ENCODE measurements at regions not wholly inside any gene's neighbourhood (a gene's known extent, or its start where the extent isn't known, plus 50 kb on each side); places are given as distances from the start of the nearest gene placed in this dataset.

GRCh38 chr11:27213232-27213660, 149.8 kb downstream of the CCDC34 start:
- DNase-seq: peak; percentile 12

GRCh38 chr11:27212248-27212780, 150.7 kb downstream of the CCDC34 start:
- DNase-seq: no peak

GRCh38 chr11:27211370-27212127, 151.5 kb downstream of the CCDC34 start:
- no peak for DNase-seq

- no peak for DNase-seq
Measured at GRCh38 chr11:27210531-27210930, 152.5 kb downstream of the CCDC34 start.

DNA sequence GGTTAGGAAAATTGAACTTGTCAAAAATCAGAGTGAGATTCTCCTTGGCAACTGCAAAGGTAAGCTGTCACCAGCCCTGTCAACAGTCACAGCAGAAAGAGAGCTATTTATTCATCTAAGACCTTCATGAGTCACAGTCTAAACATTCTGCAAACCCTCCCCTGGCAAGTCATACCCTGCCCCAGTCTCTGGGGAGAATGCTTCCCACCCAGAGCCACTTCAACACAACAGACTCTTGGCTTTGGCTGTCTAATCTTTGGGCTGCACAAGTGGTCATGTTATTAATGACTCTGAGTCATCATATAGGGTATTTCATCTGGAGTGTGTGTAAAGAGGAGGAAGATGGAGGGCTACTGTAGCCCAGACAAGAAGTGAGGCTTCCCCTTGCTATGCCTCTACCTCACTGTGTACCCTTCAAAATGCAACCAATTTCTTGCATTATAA, 153.4 kb downstream of the CCDC34 start:
- peak; percentile 71 for DNase-seq

- no peak for DNase-seq
Measured at GRCh38 chr11:27208846-27209245, 154.2 kb downstream of the CCDC34 start.

DNA sequence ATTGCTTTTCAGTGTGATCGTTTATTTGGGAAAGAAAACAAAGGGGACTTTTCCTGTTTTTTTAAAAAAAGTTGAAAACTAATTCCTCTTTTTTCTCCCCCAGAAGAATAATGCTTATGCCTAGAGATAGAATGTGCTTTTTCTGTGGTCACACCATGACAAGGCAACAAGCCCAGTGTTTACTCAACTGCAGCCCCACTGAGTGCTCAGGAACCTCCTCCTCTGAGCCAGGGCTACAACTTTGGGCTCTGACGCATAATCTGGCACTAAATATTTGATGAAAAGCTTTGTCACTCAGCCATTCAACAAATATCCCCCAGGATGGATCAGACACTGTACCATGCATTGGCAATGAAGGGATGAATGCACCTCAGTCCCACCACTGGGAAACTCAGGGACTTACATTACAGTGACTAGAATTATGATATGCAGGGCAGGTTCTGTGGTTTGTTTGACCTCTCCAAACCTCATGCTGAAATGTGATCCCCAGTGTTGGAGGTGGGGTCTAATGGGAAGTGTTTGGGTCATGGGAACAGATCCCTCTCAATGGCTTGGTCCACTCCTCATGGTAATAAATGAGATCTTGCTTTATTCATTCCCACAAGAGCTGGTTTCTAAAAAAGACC, 155.9 kb downstream of the CCDC34 start:
- DNase-seq: no peak

- no peak for DNase-seq
Measured at GRCh38 chr11:27205779-27206570, 157.0 kb downstream of the CCDC34 start.

- no peak for DNase-seq
Measured at GRCh38 chr11:27205250-27205649, 157.8 kb downstream of the CCDC34 start.

- no peak for DNase-seq
Measured at GRCh38 chr11:27204529-27204928, 158.5 kb downstream of the CCDC34 start.

GRCh38 chr11:27203077-27203647, 159.9 kb downstream of the CCDC34 start:
- DNase-seq: no peak

- peak; percentile 61 for DNase-seq
Measured at GRCh38 chr11:27201454-27202302, 161.1 kb downstream of the BBOX1 start.

DNA sequence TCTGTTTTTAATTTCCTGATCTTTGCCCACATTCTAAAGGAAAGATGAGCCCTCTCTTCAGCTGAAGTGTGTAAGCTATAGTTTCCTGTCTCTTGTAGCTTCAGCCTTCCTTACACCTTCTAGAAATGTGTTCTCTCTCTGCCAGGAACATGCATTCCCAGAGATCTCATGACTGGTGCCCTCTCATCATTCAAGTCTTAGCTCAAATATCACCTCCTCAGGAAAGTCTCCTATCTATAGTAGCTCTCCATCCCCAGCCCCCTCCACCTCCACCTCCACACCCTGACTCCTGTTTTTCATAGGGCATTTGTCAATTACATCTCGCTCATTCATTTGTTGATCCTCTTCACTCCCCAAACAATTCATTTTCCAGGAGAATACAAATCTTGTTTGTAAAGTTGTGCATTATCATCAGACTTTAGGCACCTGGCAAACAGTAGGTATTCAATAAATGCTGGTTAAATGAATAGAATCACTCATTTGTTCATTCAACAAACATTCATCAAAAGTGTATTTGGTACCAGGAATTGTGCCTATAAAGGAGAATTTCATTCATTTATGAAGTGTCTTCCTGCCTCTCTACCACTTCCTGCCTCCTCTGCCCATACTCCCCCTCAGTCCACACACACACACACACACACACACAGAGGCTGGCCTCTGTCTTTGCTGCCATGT, 160.3 kb downstream of the BBOX1 start:
- DNase-seq: no peak

- DNase-seq: no peak
Measured at GRCh38 chr11:27196203-27196897, 155.7 kb downstream of the BBOX1 start.

DNA sequence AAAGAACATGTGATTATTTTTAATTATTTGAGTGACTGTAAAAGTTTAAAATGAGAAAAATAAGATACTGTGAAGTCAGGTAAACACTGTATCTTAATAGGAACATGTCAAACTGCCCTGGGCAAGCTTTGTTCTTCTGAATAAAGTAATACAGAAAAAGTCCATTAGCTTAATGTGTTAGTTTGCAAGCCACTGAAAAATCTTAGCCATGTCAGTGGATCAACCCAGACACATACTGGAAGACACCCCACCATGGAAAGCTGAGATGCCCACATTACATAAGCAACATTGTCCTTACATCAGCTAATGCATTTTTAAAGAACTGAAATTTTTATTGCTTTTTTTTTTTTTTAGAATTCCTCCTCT, 155.2 kb downstream of the BBOX1 start:
- no peak for DNase-seq

DNA sequence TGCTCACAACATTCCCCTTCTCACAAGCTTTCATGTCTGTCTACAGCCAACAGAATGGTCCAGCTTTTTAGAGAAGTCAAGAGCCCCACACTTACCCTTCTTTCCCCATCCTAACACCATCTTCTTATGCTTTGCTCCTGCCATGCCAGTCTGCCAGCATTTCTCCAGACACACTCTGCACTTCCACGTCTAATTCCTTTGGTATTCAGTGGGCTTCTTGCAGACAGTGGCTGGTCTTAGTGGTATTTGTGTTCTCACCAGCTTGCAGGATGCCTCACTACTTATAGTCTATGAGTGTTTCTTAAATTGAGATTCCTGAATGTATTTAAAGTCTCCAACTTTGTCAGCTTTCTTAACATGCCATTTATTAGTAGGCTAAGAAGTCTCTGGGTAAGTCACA, 154.4 kb downstream of the BBOX1 start:
- DNase-seq: no peak

- no peak for DNase-seq
Measured at GRCh38 chr11:27193434-27194225, 153.0 kb downstream of the BBOX1 start.

- DNase-seq: no peak
Measured at GRCh38 chr11:27192184-27192583, 151.6 kb downstream of the BBOX1 start.

- DNase-seq: no peak
Measured at GRCh38 chr11:27191639-27192038, 151.0 kb downstream of the BBOX1 start.

- no peak for DNase-seq
Measured at GRCh38 chr11:27188696-27189095, 148.1 kb downstream of the BBOX1 start.

All from T1000 (cell line).